GM12874 (cell line): ENCODE measurements at regions not wholly inside any gene's neighbourhood (a gene's known extent, or its start where the extent isn't known, plus 50 kb on each side); places are given as distances from the start of the nearest gene placed in this dataset.

ENCODE experiments used
- TF ChIP-seq, protein P1 (sequence below): IDR thresholded peaks from 2 replicates; pipeline ENCODE4 v1.5.1; 2011; ENCODE audit warnings: low read depth, mild to moderate bottlenecking, control low read depth, low read length, moderate library complexity; ENCODE audit not compliant: insufficient read depth

DNA sequence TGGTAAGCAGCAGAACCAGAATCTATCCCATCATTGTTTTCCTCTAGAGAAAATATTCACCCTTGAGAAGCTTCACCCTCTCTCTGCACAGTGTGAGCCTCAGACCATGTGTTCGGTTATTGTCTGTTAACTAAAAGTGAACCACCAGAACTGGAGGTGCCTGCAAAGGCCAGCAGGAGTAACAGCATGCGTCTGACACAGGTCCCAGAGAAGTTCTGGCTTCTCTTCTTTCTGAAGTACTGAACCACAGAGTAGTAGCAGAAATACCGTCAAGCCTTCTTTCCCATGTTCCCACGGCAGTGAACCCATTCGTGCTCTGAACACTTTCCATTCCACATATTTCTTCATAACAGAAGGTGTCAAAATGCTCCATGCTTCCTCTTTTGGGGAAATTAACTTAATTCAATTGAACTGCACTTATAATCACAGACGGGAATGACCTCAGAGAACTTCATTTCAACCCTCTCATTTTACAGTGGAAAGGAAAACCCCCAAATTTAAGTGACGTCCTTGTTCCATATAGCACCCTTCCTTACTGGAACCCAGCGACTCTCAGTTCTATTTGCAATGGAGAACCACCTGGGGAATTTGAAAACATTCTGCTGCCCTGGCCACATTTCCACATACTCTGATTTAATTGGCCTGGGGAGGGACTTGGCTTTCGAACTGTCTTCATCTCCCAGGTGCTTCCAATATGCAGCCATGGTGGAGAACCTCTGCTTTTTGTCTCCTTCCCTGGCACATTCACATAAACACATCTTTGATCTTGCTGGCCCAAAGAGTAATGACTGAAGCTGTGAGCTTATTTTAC is 519.1 kb downstream of the RNF144A start:
- TF ChIP-seq, protein P1, sequence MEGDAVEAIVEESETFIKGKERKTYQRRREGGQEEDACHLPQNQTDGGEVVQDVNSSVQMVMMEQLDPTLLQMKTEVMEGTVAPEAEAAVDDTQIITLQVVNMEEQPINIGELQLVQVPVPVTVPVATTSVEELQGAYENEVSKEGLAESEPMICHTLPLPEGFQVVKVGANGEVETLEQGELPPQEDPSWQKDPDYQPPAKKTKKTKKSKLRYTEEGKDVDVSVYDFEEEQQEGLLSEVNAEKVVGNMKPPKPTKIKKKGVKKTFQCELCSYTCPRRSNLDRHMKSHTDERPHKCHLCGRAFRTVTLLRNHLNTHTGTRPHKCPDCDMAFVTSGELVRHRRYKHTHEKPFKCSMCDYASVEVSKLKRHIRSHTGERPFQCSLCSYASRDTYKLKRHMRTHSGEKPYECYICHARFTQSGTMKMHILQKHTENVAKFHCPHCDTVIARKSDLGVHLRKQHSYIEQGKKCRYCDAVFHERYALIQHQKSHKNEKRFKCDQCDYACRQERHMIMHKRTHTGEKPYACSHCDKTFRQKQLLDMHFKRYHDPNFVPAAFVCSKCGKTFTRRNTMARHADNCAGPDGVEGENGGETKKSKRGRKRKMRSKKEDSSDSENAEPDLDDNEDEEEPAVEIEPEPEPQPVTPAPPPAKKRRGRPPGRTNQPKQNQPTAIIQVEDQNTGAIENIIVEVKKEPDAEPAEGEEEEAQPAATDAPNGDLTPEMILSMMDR, result no peak

DNA sequence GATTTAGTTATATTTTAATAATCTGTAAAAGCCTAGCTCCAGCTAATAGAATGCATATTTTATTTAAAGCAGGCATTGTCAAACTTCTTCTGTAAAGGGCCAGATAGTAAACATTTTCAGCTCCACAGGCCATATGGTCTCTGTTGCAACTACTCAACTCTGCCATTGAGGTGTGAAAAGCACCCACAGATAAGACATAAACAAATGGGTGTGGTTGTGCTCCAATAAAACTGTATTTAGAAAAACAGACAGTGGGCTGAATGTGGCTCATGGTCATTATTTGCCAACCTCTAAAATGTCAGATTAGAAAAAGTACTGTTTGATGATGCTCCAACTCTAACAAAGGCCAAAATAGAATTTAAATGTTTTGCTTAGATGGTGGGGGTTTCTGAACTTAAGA is 519.9 kb downstream of the RNF144A start:
- TF ChIP-seq, protein P1, result no peak

DNA sequence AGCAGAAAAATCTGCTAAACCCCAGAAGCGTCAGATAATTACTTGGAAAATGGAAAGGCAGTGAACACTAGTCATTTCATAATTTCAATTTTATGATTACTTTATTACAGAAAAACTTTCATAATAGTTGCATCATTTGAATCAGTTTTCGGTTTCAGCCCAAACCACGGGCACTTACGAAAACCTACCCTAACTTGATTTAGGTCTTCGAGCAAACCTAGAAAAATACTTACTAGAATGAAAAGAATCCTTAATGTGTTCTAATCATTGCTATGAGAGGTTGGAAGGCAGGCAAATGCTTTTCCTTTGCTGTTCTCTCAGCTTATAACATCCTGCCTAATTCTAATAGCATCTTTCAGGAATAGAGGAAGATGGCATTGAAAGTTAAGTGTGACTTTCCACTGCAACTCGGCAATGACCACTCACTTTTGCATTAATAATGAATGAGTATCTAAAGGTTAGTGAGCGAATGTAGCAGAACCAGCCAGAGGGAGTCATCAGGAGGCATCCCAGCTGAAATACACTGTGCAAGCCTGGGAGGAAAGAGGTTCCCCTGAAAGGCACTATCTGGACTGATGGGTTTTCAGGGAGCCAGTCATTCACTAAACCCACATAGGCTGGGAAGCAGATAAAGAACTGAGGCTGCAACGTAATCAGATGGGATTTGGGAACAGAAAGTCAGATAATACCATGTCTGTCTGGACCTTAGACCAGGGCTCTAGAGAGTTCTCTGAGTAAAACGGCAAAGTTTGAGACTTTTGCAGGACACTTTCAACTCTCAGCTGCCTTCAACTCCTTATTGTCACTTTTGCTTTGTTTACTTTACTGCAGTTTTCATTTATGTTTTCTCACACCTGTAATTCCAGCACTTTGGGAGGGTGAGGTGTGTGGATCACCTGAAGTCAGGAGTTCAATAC is 520.8 kb downstream of the RNF144A start:
- TF ChIP-seq, protein P1, result no peak

DNA sequence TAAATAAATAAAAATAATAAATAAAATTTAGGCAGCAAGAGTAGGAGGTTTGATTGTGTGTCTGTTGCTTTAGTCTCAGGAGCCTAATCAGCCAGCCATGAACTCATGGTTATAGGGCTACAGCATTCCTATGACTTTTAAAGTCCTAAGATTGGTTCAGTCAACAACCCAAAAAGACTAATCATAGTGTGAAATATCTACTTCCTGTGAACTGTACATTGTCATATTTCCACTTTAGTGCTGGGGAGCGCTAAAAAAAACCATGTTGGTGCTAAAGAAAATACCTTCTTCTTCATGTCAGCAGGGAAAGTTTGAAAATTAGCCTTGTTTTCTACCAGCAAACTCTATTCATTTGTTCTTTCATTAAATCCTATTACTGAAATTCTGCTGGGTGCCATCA is 521.6 kb downstream of the RNF144A start:
- TF ChIP-seq, protein P1, result no peak

DNA sequence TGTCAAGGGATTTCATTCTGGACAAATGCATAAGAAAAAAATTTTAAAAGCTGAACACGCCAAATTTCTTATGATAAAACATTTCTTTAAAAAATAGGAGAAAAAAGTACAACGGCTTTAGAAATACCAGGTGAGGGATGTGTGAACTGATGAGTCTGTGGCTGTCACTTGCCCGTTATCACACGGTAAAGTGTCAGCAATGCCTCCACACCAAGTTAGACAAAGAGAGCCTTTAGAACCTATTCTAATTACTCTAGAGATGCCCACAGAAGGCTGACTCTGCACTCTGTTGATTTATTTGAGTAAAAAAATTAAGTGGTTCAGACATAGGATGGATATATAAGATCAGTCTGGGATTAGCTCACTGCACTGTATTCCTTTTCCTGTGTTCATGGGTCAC is 523.8 kb downstream of the RNF144A start:
- TF ChIP-seq, protein P1, result no peak

DNA sequence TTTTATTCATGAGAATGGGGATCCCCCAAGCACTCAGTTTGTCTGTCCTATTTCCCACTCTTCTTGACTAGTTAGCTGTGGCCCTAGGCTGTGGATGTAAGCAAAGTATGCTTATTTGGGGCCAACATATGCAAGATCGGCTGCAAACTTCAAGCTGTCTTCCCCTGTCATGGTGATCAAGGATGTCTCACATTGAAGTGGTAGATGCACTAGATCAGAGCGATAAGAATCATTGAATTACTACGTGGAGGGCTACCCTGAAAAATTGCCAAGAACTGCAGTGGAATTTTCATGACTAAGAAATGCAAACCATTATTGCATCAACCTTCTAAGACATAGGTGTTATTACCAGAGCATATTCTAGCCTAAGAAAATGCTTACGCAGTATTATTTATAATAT is 527.4 kb downstream of the RNF144A start:
- TF ChIP-seq, protein P1, result no peak

DNA sequence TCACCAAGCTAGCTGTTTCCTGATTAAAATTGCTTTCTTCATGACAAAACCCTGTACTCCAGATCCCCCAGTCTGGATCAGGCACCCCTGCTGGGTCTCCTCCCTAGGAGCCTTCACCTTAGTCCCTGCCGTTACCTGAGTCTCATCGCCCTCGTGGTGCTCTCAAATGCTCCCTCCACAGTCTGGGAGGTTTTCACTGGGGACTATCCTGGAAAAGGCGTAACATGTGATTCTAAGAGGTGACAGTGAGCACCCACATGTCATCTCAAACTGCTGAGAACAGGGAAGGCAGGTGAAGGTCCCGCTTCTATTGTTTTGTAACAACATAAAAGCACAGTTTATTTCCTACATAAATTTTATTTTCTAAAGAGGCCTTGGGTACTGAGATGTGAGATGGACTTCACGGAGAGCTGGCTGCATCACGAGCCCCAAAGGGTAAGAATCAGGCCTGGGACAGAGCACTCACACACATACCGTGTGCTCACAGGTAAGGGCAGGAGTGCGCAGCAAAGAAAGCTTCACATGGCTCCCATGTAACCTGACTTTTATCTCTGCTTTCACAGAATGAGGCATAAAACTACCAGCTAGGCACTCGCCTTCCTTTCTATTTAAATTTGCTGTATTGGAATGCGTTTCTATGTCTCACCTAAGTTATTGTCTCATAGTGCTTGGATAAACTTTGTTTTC is 531.5 kb downstream of the RNF144A start:
- TF ChIP-seq, protein P1, result no peak
